Liver (tissue), 8 donors: ENCODE measurements at regions not wholly inside any gene's neighbourhood (a gene's known extent, or its start where the extent isn't known, plus 50 kb on each side); places are given as distances from the start of the nearest gene placed in this dataset.

Experiments used
- DNase-seq: peaks from one replicate; pipeline ENCODE4 v3.0.0-alpha.2; 2017; ENCODE audit warnings: low spot score
- H3K27ac ChIP-seq, 2 donors: one replicate each; pipeline ENCODE4 v1.7.0; 2013; ENCODE audit warnings: inconsistent platforms in 2 of 2, low read length in 2 of 2, control low read depth in 1 of 2, low read depth in 1 of 2, mild to moderate bottlenecking in 1 of 2
- H3K27me3 ChIP-seq, 4 donors: one replicate each; pipeline versions ENCODE4 v1.6.1 to v1.7.0; 2013; ENCODE audit warnings: low read length in 3 of 4, inconsistent platforms in 1 of 4, mild to moderate bottlenecking in 1 of 4, moderate library complexity in 1 of 4; ENCODE audit not compliant: control insufficient read depth in 4 of 4, insufficient read depth in 4 of 4
- H3K36me3 ChIP-seq, 4 donors: one replicate each; pipeline versions ENCODE4 v1.6.1 to v1.7.0; 2013; ENCODE audit warnings: low read length in 3 of 4, mild to moderate bottlenecking in 3 of 4, low read depth in 1 of 4, moderate library complexity in 1 of 4; ENCODE audit not compliant: control insufficient read depth in 4 of 4, insufficient read depth in 3 of 4
- H3K4me1 ChIP-seq, 4 donors: one replicate each; pipeline versions ENCODE4 v1.6.1 to v1.7.0; 2013; ENCODE audit warnings: low read length in 3 of 4, mild to moderate bottlenecking in 3 of 4, moderate library complexity in 1 of 4; ENCODE audit not compliant: control insufficient read depth in 4 of 4, insufficient read depth in 4 of 4
- H3K4me3 ChIP-seq, 3 donors: one replicate each; pipeline versions ENCODE4 v1.6.1 to v1.7.0; 2013; ENCODE audit warnings: low read length in 3 of 3, control low read depth in 1 of 3, low read depth in 1 of 3, mild to moderate bottlenecking in 1 of 3
- H3K9ac ChIP-seq, 2 donors: one replicate each; pipeline ENCODE4 v1.7.0; 2013; ENCODE audit warnings: low read length in 2 of 2, mild to moderate bottlenecking in 2 of 2, moderate library complexity in 2 of 2, control low read depth in 1 of 2, low read depth in 1 of 2
- H3K9me3 ChIP-seq, 4 donors: one replicate each; pipeline versions ENCODE4 v1.6.1 to v1.7.0; 2013; ENCODE audit warnings: low read length in 3 of 4; ENCODE audit not compliant: control insufficient read depth in 4 of 4
- ATF3 ChIP-seq: IDR thresholded peaks from 2 replicates; pipeline ENCODE4 v1.6.1; 2016; ENCODE audit warnings: antibody characterized with exemption
- EGR1 ChIP-seq, 2 donors: IDR thresholded peaks; 2 replicates each; pipeline ENCODE4 v1.6.1; 2016 to 2018; ENCODE audit warnings: antibody characterized with exemption in 2 of 2, low read depth in 2 of 2
- FOXA1 ChIP-seq: IDR thresholded peaks from 2 replicates; pipeline ENCODE4 v1.6.1; 2016; ENCODE audit warnings: antibody characterized with exemption
- FOXA2 ChIP-seq: IDR thresholded peaks from 2 replicates; pipeline ENCODE4 v1.6.1; 2016; ENCODE audit warnings: antibody characterized with exemption
- GABPA ChIP-seq, 2 donors: IDR thresholded peaks in 1 of 2; conservative IDR thresholded peaks in 1 of 2; 2 replicates each; pipeline ENCODE4 v1.6.1; 2016; ENCODE audit warnings: antibody characterized with exemption in 2 of 2, mild to moderate bottlenecking in 1 of 2, moderate library complexity in 1 of 2
- HNF4A ChIP-seq, 2 donors: conservative IDR thresholded peaks; 2 replicates each; pipeline ENCODE4 v1.6.1; 2016; ENCODE audit warnings: antibody characterized with exemption in 2 of 2, mild to moderate bottlenecking in 2 of 2
- JUND ChIP-seq, 2 donors: IDR thresholded peaks; 2 replicates each; pipeline ENCODE4 v1.6.1; 2016; ENCODE audit warnings: antibody characterized with exemption in 2 of 2
- NR2F2 ChIP-seq: IDR thresholded peaks from 2 replicates; pipeline ENCODE4 v1.6.1; 2016; ENCODE audit warnings: antibody characterized with exemption
- RAD21 ChIP-seq, 2 donors: IDR thresholded peaks; 2 replicates each; pipeline ENCODE4 v1.6.1; 2016; ENCODE audit warnings: antibody characterized with exemption in 2 of 2, mild to moderate bottlenecking in 2 of 2
- REST ChIP-seq: IDR thresholded peaks from 2 replicates; pipeline ENCODE4 v1.6.1; 2016; ENCODE audit warnings: antibody characterized with exemption, mild to moderate bottlenecking
- RXRA ChIP-seq, 2 donors: IDR thresholded peaks; 2 replicates each; pipeline ENCODE4 v1.6.1; 2017 to 2018; ENCODE audit warnings: antibody characterized with exemption in 2 of 2, mild to moderate bottlenecking in 1 of 2
- WGBS: extraction: QIAGEN DNeasy Blood & Tissue Kit; methylation state at CpG from one replicate; pipeline ENCODE4 v1.1.7; 2013; 5-methylcytosine and 5-hydroxymethylcytosine counted together
- TF ChIP-seq, protein P1 (sequence below): fragments of 150-350 bp; IDR thresholded peaks from 2 replicates; pipeline ENCODE4 v1.5.1; 2017; ENCODE audit warnings: improper control_type of control experiment, low read depth, low read length; ENCODE audit not compliant: missing input control
- TF ChIP-seq, protein P2 (sequence below): IDR thresholded peaks from 2 replicates; pipeline ENCODE4 v1.6.1; 2016; ENCODE audit warnings: antibody characterized with exemption
- donor health status: healthy.
- donor health status: healthy.
- donor health status: healthy.
- donor health status: healthy.
- donor health status: healthy.

- Histone ChIP-seq H3K27ac (no peak overlapping the region), H3K27me3 (peaks cover 0 to 2% (median 0%) of the 10 kb centered on the region in 4 donors), H3K4me1 (no peaks in the 10 kb centered on the region), H3K4me3 (no peak overlapping the region), H3K9ac (no peak overlapping the region), H3K9me3 (no peaks in the 10 kb centered on the region), H3K36me3 (no peaks in the 10 kb centered on the region)
- DNase-seq: no peak
- TF ChIP-seq GABPA (IDR thresholded peaks at IDR 0.05 in 1 of 2, conservative IDR thresholded peaks at IDR 0.05 in 1 of 2) (no peak), REST (no peak), RXRA (IDR thresholded peaks at IDR 0.05) (no peak), FOXA2 (no peak), NR2F2 (no peak)
- WGBS: 62% methylated on average over 3 of the region's 3 CpGs
Measured at GRCh38 chr21:18959817-18960216, 556.2 kb upstream of the TMPRSS15 start.

GRCh38 chr21:18960306-18960705 lies 556.7 kb upstream of the TMPRSS15 start:
- Histone ChIP-seq H3K4me3 (no peak overlapping the region), H3K9me3 (no peaks in the 10 kb centered on the region), H3K27ac (no peak overlapping the region), H3K27me3 (peaks cover 0 to 2% (median 0%) of the 10 kb centered on the region in 4 donors), H3K9ac (no peak overlapping the region), H3K36me3 (no peaks in the 10 kb centered on the region), H3K4me1 (no peaks in the 10 kb centered on the region)
- WGBS: 86% methylated on average over 3 of the region's 3 CpGs
- DNase-seq: no peak
- TF ChIP-seq JUND (IDR thresholded peaks at IDR 0.05): no peak
- no peak for TF ChIP-seq RAD21 (IDR thresholded peaks at IDR 0.05)
- no peak for TF ChIP-seq ATF3
- TF ChIP-seq GABPA (IDR thresholded peaks at IDR 0.05 in 1 of 2, conservative IDR thresholded peaks at IDR 0.05 in 1 of 2): no peak
- TF ChIP-seq EGR1 (IDR thresholded peaks at IDR 0.05; ENCODE audit: low read depth in 2 of 2): no peak
- TF ChIP-seq, protein P1, sequence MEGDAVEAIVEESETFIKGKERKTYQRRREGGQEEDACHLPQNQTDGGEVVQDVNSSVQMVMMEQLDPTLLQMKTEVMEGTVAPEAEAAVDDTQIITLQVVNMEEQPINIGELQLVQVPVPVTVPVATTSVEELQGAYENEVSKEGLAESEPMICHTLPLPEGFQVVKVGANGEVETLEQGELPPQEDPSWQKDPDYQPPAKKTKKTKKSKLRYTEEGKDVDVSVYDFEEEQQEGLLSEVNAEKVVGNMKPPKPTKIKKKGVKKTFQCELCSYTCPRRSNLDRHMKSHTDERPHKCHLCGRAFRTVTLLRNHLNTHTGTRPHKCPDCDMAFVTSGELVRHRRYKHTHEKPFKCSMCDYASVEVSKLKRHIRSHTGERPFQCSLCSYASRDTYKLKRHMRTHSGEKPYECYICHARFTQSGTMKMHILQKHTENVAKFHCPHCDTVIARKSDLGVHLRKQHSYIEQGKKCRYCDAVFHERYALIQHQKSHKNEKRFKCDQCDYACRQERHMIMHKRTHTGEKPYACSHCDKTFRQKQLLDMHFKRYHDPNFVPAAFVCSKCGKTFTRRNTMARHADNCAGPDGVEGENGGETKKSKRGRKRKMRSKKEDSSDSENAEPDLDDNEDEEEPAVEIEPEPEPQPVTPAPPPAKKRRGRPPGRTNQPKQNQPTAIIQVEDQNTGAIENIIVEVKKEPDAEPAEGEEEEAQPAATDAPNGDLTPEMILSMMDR: no peak
- no peak for TF ChIP-seq NR2F2

- no peak overlapping the region for H3K4me3 ChIP-seq
- DNase-seq: no peak
- H3K36me3 ChIP-seq: no peaks in the 10 kb centered on the region
- no peaks in the 10 kb centered on the region for H3K27me3 ChIP-seq
- H3K27ac ChIP-seq: no peak overlapping the region
- TF ChIP-seq HNF4A (conservative IDR thresholded peaks at IDR 0.05) (no peak), NR2F2 (no peak), FOXA1 (no peak)
- TF ChIP-seq, protein P2, sequence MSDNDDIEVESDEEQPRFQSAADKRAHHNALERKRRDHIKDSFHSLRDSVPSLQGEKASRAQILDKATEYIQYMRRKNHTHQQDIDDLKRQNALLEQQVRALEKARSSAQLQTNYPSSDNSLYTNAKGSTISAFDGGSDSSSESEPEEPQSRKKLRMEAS: no peak
- H3K4me1 ChIP-seq: no peaks in the 10 kb centered on the region
- no peak overlapping the region for H3K9ac ChIP-seq
- no peaks in the 10 kb centered on the region for H3K9me3 ChIP-seq
- WGBS: 76% methylated on average over 1 of the region's 1 CpG
Measured at GRCh38 chr21:18970416-18970815, 566.8 kb upstream of the TMPRSS15 start.
